ENCODE measurements at regions not wholly inside any gene's neighbourhood (a gene's known extent, or its start where the extent isn't known, plus 50 kb on each side); places are given as distances from the start of the nearest gene placed in this dataset.

DNA sequence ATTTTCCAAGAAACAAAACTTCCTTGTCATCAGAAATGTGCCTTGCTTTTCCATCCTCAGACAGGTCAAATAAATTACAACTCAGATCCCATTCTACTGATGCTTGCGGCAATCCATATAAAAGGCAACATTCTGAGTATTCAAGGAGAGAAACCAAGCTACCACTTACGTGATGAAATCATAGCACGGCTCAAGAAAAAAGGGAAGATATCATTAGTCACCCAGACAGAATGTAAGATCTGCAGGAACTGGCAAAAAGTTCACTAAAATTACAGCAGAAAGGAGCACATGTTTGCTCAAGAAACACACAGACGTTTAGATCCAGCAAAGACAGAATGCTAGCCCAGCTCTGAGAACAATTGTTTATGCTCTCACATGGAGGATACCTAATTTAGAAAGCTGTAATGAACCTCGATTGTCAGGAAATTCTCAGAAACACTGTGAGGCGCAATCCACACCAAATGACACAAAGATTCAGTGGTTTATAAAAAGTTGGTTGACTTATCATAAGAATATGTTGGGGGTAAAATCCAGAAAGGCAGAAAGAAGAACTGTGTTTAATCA lies 304.2 kb downstream of the ADGRG6 start:
- TF ChIP-seq, protein P1, sequence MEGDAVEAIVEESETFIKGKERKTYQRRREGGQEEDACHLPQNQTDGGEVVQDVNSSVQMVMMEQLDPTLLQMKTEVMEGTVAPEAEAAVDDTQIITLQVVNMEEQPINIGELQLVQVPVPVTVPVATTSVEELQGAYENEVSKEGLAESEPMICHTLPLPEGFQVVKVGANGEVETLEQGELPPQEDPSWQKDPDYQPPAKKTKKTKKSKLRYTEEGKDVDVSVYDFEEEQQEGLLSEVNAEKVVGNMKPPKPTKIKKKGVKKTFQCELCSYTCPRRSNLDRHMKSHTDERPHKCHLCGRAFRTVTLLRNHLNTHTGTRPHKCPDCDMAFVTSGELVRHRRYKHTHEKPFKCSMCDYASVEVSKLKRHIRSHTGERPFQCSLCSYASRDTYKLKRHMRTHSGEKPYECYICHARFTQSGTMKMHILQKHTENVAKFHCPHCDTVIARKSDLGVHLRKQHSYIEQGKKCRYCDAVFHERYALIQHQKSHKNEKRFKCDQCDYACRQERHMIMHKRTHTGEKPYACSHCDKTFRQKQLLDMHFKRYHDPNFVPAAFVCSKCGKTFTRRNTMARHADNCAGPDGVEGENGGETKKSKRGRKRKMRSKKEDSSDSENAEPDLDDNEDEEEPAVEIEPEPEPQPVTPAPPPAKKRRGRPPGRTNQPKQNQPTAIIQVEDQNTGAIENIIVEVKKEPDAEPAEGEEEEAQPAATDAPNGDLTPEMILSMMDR (IDR thresholded peaks at IDR 0.05) = no peak
- no peak for TF ChIP-seq POLR2A (IDR thresholded peaks at IDR 0.05)

Measured in adrenal gland (tissue), 5 donors.